Transverse colon (tissue), 4 donors: ENCODE measurements at regions not wholly inside any gene's neighbourhood (a gene's known extent, or its start where the extent isn't known, plus 50 kb on each side); places are given as distances from the start of the nearest gene placed in this dataset.

Source experiments
- DNase-seq: peaks from one replicate; pipeline ENCODE4 v3.0.0-alpha.2; 2019
- H3K27ac ChIP-seq, 4 donors: fragments of 200-600 bp; sonication (generic); 2 replicates each; pipeline ENCODE4 v1.5.1; 2016 to 2018; ENCODE audit warnings: inconsistent platforms in 4 of 4
- H3K27me3 ChIP-seq: fragments of 200-600 bp; sonication (generic); 2 replicates; pipeline ENCODE4 v1.5.1; 2017; ENCODE audit warnings: inconsistent platforms
- H3K36me3 ChIP-seq, 4 donors: fragments of 200-600 bp; sonication (generic); 2 replicates each; pipeline ENCODE4 v1.5.1; 2017 to 2019; ENCODE audit warnings: inconsistent platforms in 4 of 4
- H3K4me1 ChIP-seq, 4 donors: fragments of 200-600 bp; sonication (generic); 2 replicates each; pipeline ENCODE4 v1.5.1; 2017 to 2020; ENCODE audit warnings: inconsistent platforms in 4 of 4
- H3K4me3 ChIP-seq, 4 donors: fragments of 200-600 bp; sonication (generic); 1 replicate in 1 of 4; 2 replicates in 3 of 4; pipeline versions ENCODE4 v1.5.1 to v1.6.1; 2017 to 2019; ENCODE audit warnings: inconsistent platforms in 4 of 4
- H3K9me3 ChIP-seq, 2 donors: fragments of 200-600 bp; sonication (generic); 2 replicates each; pipeline ENCODE4 v1.5.1; 2017 to 2019; ENCODE audit warnings: inconsistent platforms in 2 of 2
- EP300 ChIP-seq: sonication (generic); formaldehyde crosslinking; IDR thresholded peaks from one replicate; pipeline ENCODE4 v1.6.1; 2017; ENCODE audit warnings: antibody characterized with exemption, low read depth
- POLR2A ChIP-seq: fragments of 450-650 bp; IDR thresholded peaks from one replicate; pipeline ENCODE4 v1.6.1; 2016; ENCODE audit warnings: antibody characterized with exemption, mild to moderate bottlenecking, moderate library complexity
- POLR2AphosphoS5 ChIP-seq, 3 donors: sonication (generic); formaldehyde crosslinking; IDR thresholded peaks; one replicate each; pipeline ENCODE4 v1.6.1; 2016; ENCODE audit warnings: antibody characterized with exemption in 3 of 3
- WGBS, 2 donors: methylation state at CpG; one replicate each; pipeline ENCODE4 v1.1.5; 2018; ENCODE audit warnings: low coverage in 1 of 2; 5-methylcytosine and 5-hydroxymethylcytosine counted together
- in situ Hi-C, 4 donors: fragments of 200-750 bp; cut with MboI; loops; one replicate each; pipeline versions ENCODE4 v1.15.0 to v1.15.1; 2017; ENCODE audit warnings: low sequenced_read_pairs in 3 of 4, low pct_ligation_motif_present in 1 of 4, low pct_unique_long_range_greater_than_20kb in 1 of 4
- intact Hi-C: fragments of 100-400 bp; cut with DNase I; formaldehyde crosslinking; loops from one replicate; pipeline ENCODE4 v1.15.1; 2023; ENCODE audit warnings: low total_unique reads
- TF ChIP-seq, protein P1 (sequence below), 5 experiments: fragments of 200-600 bp in 3 of 5; fragments of 450-650 bp in 2 of 5; sonication (generic) in 3 of 5; IDR thresholded peaks; 1 replicate in 2 of 5; 2 replicates in 3 of 5; pipeline ENCODE4 v1.5.1; 2016 to 2017; ENCODE audit warnings: antibody characterized with exemption in 5 of 5, inconsistent platforms in 3 of 5, mild to moderate bottlenecking in 2 of 5, moderate library complexity in 1 of 5

DNA sequence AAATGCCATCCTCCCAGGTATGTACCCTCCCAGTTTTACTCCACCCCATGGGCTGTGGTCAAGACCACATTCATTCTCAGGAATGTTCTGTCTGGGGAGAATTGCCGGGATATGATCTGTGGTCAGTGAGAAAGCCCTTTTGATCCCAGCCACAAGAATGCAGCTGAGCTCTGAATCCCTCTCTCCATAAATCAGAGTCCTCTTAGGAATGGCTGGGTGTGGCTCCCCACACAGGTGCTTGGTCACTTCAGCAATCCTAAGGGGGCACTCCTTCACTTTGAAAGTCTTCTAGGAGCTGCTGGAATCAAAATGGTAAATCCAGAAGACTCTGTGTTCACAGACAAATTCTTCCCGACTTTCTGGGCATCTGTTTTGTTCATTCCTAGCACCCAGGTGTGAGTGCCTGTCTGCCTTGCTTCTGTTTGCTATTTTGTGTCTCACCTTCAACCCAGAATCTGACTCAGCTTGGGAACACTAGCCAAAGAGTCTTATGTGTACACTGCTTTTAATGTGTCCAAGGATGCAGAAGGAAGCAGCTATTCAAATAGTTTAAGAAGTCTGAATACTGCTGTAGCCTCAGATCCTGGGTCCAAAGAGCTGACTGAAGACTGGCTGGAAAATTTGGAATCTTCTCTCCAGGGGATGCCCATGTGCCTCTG lies 144.6 kb upstream of the CDKN3 start:
- no peaks in the 10 kb centered on the region for H3K4me1 ChIP-seq
- no peak for DNase-seq
- no peaks in the 10 kb centered on the region for H3K36me3 ChIP-seq
- WGBS, 2 donors, result 34 to 57% methylated on average over 1 to 2 of the region's 2 CpGs
- in situ Hi-C loops (no loop called here), intact Hi-C loops (no loop called here)
- H3K27me3 ChIP-seq, result no peaks in the 10 kb centered on the region
- no peak overlapping the region for H3K4me3 ChIP-seq
- no peaks in the 10 kb centered on the region for H3K9me3 ChIP-seq
- H3K27ac ChIP-seq, result no peak overlapping the region
- no peak for TF ChIP-seq EP300
- TF ChIP-seq, protein P1, sequence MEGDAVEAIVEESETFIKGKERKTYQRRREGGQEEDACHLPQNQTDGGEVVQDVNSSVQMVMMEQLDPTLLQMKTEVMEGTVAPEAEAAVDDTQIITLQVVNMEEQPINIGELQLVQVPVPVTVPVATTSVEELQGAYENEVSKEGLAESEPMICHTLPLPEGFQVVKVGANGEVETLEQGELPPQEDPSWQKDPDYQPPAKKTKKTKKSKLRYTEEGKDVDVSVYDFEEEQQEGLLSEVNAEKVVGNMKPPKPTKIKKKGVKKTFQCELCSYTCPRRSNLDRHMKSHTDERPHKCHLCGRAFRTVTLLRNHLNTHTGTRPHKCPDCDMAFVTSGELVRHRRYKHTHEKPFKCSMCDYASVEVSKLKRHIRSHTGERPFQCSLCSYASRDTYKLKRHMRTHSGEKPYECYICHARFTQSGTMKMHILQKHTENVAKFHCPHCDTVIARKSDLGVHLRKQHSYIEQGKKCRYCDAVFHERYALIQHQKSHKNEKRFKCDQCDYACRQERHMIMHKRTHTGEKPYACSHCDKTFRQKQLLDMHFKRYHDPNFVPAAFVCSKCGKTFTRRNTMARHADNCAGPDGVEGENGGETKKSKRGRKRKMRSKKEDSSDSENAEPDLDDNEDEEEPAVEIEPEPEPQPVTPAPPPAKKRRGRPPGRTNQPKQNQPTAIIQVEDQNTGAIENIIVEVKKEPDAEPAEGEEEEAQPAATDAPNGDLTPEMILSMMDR (IDR thresholded peaks at IDR 0.05), result no peak
- no peak for TF ChIP-seq POLR2A
- TF ChIP-seq POLR2AphosphoS5 (IDR thresholded peaks at IDR 0.05), result no peak

GRCh38 chr14:54253195-54253947 lies 143.4 kb upstream of the CDKN3 start:
- Histone ChIP-seq H3K27me3 (no peaks in the 10 kb centered on the region), H3K27ac (no peak overlapping the region), H3K4me1 (no peaks in the 10 kb centered on the region), H3K36me3 (no peaks in the 10 kb centered on the region), H3K4me3 (no peak overlapping the region), H3K9me3 (no peaks in the 10 kb centered on the region)
- 70% methylated on average over 4 of the region's 4 CpGs; no CpG with 5 or more reads in 1 of the 2 donors for WGBS, 2 donors
- intact Hi-C loops (no loop called here), in situ Hi-C loops (no loop called here)
- TF ChIP-seq POLR2AphosphoS5 (IDR thresholded peaks at IDR 0.05) (no peak), POLR2A (no peak), EP300 (no peak)
- TF ChIP-seq, protein P1 (IDR thresholded peaks at IDR 0.05), result no peak
- DNase-seq, result no peak

DNA sequence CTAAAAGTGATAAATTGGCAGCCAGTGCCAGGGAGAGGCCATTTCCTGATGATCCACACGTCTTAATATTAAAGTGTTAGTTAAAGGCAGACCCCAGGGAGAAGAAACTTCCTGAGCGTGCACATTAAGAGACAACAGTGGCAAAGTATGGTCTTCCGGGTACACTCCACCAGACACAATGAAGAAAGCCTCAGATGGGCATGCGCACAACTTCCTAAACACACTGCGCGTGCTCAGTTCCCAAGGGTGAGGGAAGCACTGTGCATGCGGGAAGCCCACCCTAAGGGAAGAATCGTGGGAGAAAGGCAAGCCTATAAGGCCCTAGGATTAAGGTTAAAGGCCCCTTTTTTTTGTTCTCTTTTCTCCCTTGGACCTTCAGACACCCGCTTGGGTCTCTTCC lies 140.7 kb upstream of the CDKN3 start:
- WGBS, 2 donors, result 74 to 100% methylated on average over 1 to 9 of the region's 9 CpGs

GRCh38 chr14:54257424-54257823 lies 139.4 kb upstream of the CDKN3 start:
- DNase-seq, result no peak
- intact Hi-C loops (no loop called here), in situ Hi-C loops (no loop called here)
- Histone ChIP-seq H3K27me3 (no peaks in the 10 kb centered on the region), H3K9me3 (no peaks in the 10 kb centered on the region), H3K27ac (no peak overlapping the region), H3K4me1 (no peaks in the 10 kb centered on the region), H3K4me3 (no peak overlapping the region), H3K36me3 (no peaks in the 10 kb centered on the region)
- 63% methylated on average over 3 of the region's 3 CpGs; no CpG with 5 or more reads in 1 of the 2 donors for WGBS, 2 donors
- no peak for TF ChIP-seq POLR2AphosphoS5 (IDR thresholded peaks at IDR 0.05)
- no peak for TF ChIP-seq POLR2A
- TF ChIP-seq, protein P1 (IDR thresholded peaks at IDR 0.05), result no peak
- TF ChIP-seq EP300, result no peak

More for the DNA sequence above, 140.7 kb upstream of the CDKN3 start:
- no peak for DNase-seq
- no peak overlapping the region for H3K27ac ChIP-seq
- H3K9me3 ChIP-seq, result no peaks in the 10 kb centered on the region
- in situ Hi-C loops (no loop called here), intact Hi-C loops (no loop called here)
- H3K36me3 ChIP-seq, result no peaks in the 10 kb centered on the region
- no peaks in the 10 kb centered on the region for H3K27me3 ChIP-seq
- no peak overlapping the region for H3K4me3 ChIP-seq
- no peaks in the 10 kb centered on the region for H3K4me1 ChIP-seq
- TF ChIP-seq EP300 (no peak), POLR2AphosphoS5 (IDR thresholded peaks at IDR 0.05) (no peak), POLR2A (no peak)
- TF ChIP-seq, protein P1 (IDR thresholded peaks at IDR 0.05), result no peak
